Stimulated activated CD8-positive, alpha-beta memory T cell treated with anti-CD3 and anti-CD28 coated beads, Interleukin-7, amount 100 ng/mL, for 4 hours (primary cell): ENCODE measurements at regions not wholly inside any gene's neighbourhood (a gene's known extent, or its start where the extent isn't known, plus 50 kb on each side); places are given as distances from the start of the nearest gene placed in this dataset.
"Not testable (repeated sequence)": the region's sequence is repeated elsewhere in the genome, so short reads cannot be mapped to it uniquely, and the experiment has no call there.

Experiments used
- DNase-seq, 2 donors: peaks; one replicate each; pipeline ENCODE4 v3.0.0-alpha.2; 2020; ENCODE audit warnings: low read depth in 2 of 2

DNA sequence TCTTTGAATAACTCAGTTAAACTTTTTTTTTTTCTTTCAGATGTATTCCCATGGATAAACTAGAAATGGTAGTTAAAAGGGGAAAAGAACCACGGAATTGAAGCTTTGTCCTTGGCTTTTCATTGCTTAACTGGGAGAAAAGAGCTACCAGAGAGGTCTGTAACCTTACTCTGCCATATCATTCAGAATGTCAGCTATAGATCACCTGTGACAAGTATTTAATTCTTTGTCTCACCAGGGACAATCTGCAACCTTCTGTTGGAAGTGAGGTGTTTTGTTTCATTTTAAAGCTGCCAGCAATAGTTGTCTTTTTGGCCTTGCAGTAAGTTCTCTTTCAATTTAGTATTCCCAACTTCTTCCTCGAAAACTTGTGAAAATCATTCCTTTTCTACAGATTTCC lies 618.4 kb downstream of the FRK start:
- DNase-seq = no peak

DNA sequence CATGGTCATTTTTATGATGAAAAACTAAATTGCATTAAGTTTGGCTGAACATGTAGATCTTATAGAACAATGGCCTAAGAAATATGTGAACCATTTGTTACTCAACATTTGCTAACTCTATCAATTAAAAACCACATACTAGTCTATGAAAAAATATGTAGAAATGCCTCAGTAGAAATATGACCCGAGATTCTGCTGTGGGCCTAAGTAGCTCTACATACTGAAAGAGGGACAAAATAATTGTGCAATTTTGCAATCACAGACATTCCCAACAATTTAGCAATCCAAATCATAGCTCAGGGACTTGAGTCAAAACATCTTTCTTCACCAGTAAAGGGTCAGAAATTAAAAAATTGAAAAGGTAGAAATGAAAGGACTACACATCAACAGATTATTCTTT lies 619.0 kb downstream of the FRK start:
- no peak for DNase-seq

DNA sequence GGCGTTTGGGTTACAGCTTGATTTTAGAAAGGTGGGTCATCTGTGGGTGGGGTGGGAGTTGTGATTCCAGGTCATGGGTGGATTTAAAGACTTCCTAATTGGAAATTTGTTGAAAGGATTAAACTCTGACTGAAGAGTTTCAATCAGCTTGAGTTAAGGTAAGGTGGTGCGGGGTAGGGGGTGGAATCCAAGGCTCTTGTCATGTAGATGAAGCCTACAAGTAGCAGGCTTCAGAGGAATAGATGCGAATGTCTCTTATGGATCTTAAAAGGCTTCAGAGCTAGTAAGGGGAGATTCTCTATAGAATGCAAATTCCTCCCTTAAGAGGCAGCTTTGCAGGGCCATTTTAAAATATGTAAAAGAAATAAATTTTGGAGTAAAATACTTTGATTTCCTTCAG lies 645.3 kb downstream of the FRK start:
- no peak for DNase-seq

DNA sequence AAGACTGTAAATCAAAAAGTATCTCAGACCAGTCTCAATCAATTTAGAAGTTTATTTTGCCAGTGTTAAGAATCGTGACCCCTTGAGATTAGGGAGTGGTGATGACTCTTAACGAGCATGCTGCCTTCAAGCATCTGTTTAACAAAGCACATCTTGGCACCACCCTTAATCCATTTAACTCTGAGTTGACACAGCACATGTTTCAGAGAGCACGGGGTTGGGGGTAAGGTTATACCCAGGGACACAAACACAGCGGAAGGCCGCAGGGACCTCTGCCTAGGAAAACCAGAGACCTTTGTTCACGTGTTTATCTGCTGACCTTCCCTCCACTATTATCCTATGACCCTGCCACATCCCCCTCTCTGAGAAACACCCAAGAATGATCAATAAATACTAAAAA lies 645.8 kb downstream of the FRK start:
- DNase-seq = not testable (repeated sequence)

DNA sequence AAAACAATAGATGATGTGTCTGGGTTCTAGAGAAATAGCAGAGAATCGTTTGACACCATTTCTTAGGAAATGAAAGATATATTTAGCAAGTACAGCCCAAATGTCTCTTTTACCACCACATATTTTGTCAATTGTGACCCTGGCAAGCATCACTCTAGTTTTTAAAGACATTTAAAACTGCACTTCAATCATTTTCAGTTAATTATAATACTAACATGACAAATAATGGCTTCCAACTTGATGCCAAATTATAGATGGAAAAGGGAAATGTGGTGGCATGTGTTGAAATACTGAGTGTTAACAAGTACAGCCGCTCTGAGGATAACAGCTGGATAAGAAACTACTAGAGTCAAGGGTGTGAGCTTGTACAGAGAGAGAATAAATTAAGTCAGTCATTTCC lies 648.9 kb downstream of the FRK start:
- DNase-seq = no peak

DNA sequence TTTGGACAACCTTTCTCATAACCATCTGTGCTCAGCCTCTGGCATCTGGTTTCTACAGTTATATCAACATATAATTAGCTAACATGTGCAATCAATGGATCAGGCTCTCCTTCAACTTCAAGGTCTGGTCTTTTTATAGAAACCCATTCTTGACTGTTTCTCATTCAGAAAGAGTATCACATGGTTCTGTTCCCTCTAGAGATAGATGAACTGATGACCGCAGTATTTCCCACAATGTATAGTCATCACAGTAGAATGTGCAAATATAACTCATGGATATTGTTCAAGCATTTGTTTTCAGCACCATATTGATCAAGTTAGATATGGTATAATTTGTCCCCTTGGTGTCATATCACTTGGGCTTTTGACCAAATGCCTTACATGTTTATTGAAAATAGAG lies 656.2 kb downstream of the FRK start:
- DNase-seq = no peak

DNA sequence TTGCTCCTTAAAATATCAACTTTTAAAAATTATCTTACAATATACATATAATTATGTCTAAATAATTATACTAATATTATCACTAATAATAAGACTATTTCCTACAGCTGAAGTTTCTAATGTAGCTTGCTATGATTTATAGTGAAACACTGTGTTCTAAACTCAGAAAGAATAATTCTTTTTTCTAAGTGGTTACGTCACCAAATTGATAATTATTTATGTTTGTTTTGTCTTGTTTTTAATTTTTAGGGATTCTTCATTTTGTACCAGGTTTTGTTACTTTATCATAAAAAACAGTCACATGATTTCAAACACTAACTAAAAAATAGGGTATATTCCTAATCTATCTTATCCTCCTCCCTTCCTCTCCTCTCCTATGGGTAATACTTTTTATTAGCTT lies 662.1 kb downstream of the FRK start:
- DNase-seq = no peak

DNA sequence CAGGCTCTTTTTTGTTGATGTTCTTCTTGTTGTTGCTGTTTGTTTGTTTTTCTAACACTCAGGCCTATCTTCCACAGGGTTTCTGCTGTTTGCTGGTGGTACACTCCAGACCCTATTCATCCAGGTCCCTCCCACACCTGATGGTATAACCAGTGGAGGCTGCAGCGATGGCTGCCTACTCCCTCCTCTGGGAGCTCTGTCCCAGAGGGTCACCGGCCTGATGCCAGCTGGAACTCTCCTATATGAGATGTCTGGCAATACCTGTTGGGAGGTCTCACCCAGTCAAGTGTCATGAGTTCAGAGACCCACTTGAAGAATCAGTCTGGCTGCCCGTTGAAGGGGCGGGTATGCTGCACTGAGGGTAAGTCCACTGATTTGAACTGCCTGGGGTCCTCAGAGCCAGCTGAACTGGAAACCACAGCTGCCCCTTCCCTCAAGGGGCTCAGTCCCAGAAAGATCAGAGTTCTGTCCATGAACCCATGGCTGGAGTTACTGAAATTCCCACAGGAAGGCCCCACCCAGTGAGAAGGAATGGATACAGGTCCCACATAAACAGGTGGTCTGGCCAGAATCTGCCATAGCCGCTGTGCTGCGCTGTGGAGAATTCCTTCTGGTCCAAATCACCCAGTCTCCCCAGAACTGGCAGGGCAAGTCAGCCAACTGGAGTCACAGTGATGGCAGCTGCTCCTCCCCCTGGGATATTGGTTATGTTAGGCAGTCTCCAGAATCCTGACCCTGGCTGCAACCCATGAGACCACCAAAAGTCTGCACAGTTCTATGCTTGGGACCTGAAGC lies 664.4 kb downstream of the FRK start:
- no peak for DNase-seq

DNA sequence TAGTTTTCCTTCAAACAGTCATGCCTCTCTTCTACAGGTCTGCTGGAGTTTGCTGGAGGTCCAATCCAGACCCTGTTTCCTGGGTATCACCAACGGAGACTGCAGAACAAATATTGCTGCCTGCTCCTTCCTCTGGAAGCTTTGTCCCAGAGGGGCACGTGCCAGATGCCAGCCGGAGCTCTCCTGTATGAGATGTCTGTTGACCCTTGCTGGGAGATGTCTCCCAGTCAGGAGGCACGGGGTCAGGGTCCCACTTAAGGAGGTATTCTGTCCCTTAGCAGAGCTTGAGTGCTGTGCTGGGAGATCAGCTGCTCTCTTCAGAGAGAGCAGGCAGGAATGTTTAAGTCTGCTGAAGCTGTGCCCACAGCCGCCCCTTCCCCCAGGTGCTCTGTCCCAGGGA lies 666.9 kb downstream of the FRK start:
- DNase-seq = no peak

DNA sequence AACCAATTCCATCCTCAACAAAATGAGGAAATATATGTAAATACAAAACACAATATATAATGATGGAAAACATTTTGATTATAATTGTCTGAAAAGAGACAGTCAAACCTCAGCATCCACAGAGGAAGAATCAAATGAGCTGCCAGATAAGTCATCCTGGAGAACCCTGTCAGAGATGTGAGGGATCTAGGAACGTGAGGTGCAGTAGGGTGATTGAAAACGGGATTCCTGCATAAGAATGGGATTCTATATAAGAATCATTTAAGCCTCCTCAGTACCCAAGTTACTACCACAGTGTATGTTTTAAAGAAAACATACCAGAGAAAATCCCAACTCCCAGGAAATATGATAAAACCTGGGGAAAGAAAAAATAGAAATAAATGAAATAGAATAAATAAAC lies 690.5 kb downstream of the FRK start:
- no peak for DNase-seq

DNA sequence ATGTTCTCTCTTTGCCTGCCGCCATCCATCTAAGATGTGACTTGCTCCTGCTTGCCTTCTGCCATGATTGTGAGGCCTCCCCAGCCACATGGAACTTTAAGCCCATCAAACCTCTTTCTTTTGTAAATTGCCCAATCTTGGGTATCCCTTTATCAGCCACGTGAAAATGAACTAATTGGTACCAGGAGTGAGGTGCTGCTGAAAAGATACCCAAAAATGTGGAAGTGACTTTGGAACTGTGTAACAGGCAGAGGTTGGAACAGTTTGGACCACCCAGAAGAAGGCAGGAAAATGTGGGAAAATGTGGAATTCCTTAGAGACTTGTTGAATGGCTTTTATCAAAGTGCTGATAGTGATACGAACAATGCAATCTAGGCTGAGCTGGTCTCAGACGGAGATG lies 694.9 kb downstream of the FRK start:
- DNase-seq = no peak

DNA sequence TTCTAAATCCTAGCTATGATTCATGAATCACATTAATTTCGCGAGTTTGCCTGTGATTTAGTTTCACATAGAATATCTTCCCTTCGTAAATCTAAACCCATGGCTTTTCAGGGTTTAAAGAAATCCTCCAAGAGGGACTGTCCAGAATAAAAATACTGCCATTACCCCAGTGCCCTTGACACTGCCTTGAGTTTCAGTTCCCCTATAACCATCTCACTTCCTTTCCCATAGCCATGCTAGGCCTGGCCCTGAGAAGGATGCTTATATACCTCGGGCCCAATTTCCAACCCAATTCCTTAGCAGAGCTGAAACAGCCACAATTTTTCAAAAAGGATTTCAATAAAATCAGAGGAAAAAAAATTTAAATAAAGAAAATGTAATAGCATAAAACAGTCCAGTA lies 697.3 kb downstream of the FRK start:
- no peak for DNase-seq

DNA sequence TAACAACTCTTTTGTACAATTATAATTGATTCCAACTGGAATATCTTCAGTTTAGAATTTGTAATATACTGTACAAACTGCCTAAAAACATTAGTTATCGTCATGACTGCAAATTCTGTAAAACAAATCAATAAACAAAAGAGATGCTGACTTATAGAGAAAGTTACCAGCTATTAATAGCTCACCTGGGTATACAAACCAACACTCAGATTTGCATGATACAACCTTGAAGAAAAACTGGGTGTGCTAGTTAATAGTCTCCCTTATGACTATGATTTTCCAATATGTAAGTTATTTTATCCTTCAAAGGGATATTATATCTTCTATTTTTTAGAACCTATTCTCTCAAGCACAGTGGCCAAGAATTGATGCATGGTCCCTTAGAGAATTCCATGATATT lies 698.5 kb downstream of the FRK start:
- no peak for DNase-seq

DNA sequence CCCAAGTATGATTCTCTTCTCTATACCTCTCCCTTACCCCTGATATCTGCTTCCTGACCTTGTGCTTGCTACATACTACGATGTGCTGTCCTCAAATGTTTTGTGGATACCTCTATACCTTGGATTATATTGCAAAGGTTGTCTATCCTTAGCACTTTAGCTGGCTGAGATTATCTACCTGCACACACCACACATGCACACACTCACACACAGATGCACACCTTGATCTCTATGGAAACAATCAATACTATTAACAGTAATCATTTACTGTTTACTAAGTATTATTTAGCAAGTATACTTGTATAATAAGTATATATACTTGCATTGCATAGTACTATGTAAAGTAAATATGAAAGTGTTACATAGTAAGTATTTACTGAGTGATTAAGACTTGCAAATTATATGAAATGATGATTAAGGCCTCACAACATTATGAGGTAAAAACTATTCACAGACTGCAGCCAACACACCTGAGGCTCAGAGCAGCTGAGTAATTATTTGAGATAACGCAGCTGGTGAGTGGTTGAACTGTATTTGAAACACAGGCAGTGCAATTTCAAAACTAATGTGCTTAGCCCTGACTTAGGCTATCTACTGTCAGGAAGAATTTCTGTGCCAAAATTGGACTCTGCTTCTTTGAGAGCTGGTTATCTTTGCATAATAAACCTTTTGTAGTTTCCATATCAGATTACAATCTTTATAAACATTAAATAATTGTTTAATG lies 699.9 kb downstream of the FRK start:
- no peak for DNase-seq

DNA sequence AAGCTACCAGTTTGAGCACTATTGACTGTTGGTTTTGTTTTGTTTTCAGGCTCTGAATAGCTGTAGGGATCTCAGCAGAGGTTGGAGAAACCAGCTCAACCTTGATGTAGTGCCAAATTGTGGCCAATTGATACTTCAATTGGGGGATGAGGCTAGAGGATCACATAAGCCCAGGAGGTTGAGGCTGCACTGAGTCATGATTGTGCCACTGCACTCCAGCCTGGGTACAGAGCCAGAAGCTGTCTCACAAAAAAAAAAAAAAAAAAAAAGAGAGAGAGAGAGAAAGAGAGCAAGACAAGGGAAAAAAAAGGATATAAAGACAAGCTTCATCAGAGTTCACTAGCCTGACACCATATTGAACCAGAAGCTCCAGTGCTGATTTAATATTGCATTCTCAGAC lies 702.1 kb downstream of the FRK start:
- DNase-seq = no peak

DNA sequence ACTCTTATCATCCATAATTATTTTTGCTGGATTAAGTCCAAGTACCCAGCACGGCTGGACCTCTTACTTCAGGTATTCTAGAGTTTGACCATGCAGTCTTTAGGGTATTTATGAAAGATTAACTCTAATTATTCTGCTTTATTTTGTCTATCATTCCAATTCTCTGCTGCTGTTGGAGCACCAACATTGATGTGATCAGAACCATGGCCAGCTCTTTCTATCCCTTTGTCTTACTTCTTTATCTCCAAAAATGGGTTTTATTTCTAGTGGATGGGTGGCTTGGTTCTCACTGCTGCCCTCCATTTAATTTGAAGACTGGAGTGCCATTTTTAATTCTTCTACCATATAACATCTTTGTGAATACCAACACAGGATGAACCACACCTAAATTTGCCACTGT lies 704.3 kb downstream of the FRK start:
- no peak for DNase-seq

DNA sequence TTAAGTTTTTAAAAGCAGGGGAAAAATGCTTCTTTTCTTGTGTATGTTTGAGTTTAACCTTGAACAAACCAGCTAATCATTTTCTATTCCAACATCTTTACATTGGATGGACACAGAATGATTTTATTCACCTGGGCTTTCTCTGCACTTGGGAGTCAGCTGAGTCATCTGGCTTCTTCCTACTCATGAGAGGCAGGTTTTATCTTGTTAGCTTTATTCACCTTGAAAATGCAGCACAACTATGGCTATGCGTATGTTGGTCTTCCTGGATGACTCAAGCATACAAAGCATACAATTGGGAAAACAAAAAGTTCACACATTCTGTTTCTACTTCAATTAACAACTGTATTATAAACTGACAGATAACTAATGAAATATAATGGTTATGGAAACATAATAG lies 737.7 kb downstream of the FRK start:
- no peak for DNase-seq

DNA sequence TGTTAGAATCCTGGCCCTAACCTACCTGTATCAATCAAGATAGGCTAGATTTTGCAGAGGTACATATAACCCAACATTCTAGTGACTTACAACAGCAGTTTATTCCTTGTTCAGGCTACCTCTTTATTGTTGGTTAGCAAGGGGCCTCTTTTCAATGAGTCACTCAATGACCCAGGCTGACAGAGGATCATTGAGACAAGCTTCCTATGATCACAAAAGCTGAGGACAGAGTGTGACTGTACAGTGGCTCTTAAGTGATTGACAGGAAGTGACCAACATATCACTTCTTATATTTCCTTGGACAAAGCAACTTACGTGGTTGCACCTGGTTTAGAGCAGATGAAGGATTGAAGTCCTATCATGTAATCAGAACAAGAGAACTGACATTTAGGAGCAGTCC lies 740.9 kb downstream of the FRK start:
- no peak for DNase-seq

DNA sequence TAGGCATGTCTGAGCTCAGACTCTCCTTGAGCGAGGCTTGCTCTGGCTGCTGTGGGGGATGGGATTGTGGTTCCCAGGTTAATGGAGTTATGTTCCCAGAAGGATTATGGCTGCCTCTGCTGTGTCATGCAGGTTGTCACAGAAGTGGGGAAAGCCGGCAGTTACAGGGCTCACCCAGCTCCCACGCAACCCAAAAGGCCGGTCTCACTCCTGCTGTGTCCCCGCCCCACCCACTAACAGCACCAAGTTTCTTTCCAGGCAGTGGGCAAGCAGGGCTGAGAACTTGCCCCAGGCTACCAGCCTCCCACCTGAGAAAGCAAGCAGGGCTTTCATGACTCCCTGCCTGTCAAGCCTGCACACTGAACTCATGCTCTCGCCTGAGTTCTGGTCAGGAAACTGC lies 750.5 kb downstream of the FRK start:
- DNase-seq = no peak

DNA sequence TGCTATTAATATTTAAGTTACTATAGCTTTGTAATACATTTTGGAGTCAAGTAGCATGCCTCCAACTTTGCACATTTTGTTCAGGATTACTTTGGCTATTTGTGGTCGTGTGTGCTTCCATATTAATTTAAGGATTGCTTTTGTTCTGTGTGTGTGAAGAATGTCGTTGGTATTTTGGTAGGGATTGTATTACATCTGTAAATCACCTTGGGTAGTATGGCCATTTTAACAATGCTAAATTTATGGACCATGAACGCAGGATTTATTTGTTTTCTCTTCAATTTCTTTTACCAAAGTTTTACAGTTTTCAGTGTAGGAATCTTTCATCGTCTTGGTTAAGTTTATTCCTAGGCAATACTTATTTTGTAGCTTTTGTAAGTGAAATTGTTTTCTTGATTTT lies 758.0 kb downstream of the FRK start:
- DNase-seq = no peak

DNA sequence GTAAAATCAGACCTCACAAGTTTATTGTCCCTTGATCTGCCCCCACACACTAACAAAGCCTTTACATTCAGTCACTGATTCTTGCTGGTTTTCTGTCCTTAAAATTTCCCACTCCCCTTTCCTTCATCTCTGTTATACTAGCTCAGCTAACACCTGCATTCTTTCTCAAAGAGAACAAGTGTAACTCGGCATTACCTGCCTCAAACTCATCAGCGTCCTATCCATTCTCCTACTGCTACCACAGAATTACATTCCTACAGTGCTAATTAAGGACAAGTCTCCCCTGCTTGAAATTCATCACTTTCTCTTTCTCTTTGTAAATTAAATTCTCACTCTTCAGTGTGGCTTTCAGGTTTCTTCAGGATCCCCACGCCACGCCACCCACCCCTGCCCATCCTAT lies 773.2 kb downstream of the FRK start:
- no peak for DNase-seq

DNA sequence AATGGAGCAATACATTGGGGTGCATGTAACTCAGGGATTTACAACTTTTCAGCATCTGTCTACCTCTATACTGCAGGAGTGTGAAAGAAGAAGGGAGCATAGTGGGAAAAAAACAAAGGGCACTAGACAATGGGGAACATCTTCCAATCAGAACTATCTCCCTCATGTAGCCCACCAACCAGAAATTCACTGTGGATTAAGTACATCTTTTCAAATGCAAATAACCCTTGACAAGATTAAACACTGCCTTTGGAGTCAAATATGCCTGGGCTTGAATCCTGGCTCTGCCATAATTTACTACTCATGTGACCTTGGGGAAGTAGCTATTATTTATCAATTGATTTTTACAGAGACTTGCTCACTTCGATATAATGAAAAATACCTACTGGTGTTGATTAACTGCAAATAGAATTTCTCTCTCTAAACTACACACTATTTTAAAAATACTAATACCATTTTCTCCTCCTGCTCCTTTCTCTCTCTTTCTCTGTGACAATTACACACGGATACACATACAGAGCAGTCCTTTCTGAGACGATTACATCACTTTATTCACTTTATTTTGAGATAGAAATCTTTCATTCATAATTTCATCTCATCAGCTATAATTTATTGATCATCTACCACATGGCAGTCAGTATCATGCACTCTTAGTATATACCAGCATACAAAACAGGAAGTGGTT lies 783.7 kb downstream of the FRK start:
- no peak for DNase-seq

DNA sequence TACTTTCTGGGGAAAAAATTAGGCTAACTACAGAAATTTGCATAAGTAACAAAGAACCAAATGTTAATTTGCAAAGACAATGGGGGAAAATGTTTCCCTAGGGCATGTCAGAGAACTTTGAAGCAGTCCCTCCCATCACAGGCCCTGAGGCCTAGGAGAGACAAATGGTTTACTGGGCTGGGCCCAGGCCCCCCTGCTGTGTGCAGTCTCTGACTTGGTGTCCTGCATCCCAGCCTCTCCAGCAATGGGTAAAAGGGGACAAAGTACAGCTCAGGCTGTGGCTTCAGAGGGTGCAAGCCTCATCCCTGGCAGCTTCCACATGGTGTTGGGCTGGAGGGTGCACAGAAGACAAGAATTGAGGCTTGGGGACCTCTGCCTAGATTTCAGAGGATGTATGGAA lies 788.4 kb downstream of the FRK start:
- no peak for DNase-seq
